ENCODE measurements at regions not wholly inside any gene's neighbourhood (a gene's known extent, or its start where the extent isn't known, plus 50 kb on each side); places are given as distances from the start of the nearest gene placed in this dataset.
"Not testable (repeated sequence)": the region's sequence is repeated elsewhere in the genome, so short reads cannot be mapped to it uniquely, and the experiment has no call there.

GRCh38 chr10:4310172-4310571 is 515.8 kb upstream of the AKR1E2 start:
- no peak for DNase-seq

- no peak for DNase-seq
Measured at GRCh38 chr10:4307910-4308309, 518.1 kb upstream of the AKR1E2 start.

GRCh38 chr10:4306871-4307270 is 519.1 kb upstream of the AKR1E2 start:
- no peak for DNase-seq

GRCh38 chr10:4303045-4303444 is 518.0 kb upstream of the KLF6 start:
- DNase-seq: no peak

GRCh38 chr10:4301291-4302045 is 516.5 kb upstream of the KLF6 start:
- DNase-seq: no peak

- no peak for DNase-seq
Measured at GRCh38 chr10:4296161-4296560, 511.2 kb upstream of the KLF6 start.

- no peak for DNase-seq
Measured at GRCh38 chr10:4294996-4295792, 510.2 kb upstream of the KLF6 start.

- no peak for DNase-seq
Measured at GRCh38 chr10:4294271-4294670, 509.3 kb upstream of the KLF6 start.

- DNase-seq: no peak
Measured at GRCh38 chr10:4291990-4292389, 507.0 kb upstream of the KLF6 start.

- DNase-seq: no peak
Measured at GRCh38 chr10:4285121-4285520, 500.1 kb upstream of the KLF6 start.

- no peak for DNase-seq
Measured at GRCh38 chr10:4283846-4284610, 499.0 kb upstream of the KLF6 start.

GRCh38 chr10:4282496-4282895 is 497.5 kb upstream of the KLF6 start:
- no peak for DNase-seq

- DNase-seq: no peak
Measured at GRCh38 chr10:4281190-4281825, 496.3 kb upstream of the KLF6 start.

- no peak for DNase-seq
Measured at GRCh38 chr10:4280461-4281189, 495.6 kb upstream of the KLF6 start.

GRCh38 chr10:4279655-4280054 is 494.6 kb upstream of the KLF6 start:
- DNase-seq: peak in 1 of 51 donors; percentile 19

GRCh38 chr10:4278186-4278585 is 493.2 kb upstream of the KLF6 start:
- DNase-seq: no peak

GRCh38 chr10:4276151-4276550 is 491.1 kb upstream of the KLF6 start:
- no peak for DNase-seq

- not testable (repeated sequence) for DNase-seq
Measured at GRCh38 chr10:4274671-4275070, 489.7 kb upstream of the KLF6 start.

GRCh38 chr10:4271193-4271592 is 486.2 kb upstream of the KLF6 start:
- DNase-seq: no peak

GRCh38 chr10:4270116-4270515 is 485.1 kb upstream of the KLF6 start:
- DNase-seq: peak in 2 of 51 donors; percentile 3 to 6

- not testable (repeated sequence) for DNase-seq
Measured at GRCh38 chr10:4268490-4268889, 483.5 kb upstream of the KLF6 start.
